Panc1 (cell line): ENCODE measurements at regions not wholly inside any gene's neighbourhood (a gene's known extent, or its start where the extent isn't known, plus 50 kb on each side); places are given as distances from the start of the nearest gene placed in this dataset.

Experiments used
- ATAC-seq: fragments of 200-7000 bp; cut with Tn5 transposase; 2 replicates; pipeline ENCODE4 v1.9.1; 2020; ENCODE audit warnings: mild to moderate bottlenecking, moderate library complexity
- BruUV-seq: library from RNA; stranded (reverse); fragments of 400-500 nt; replicated peaks from 2 replicates; lab custom pipeline; 2021; lab: Mats Ljungman, UMichigan
- CTCF ChIA-PET: fragments of 300-600 bp; sonication (Branson Sonifier 250); formaldehyde crosslinking; loops from one replicate; lab custom pipeline; 2022; ENCODE audit warnings: antibody characterized with exemption; lab: Charles Lee
- POLR2A ChIA-PET: fragments of 300-600 bp; sonication (Branson Sonifier 250); formaldehyde crosslinking; loops from one replicate; lab custom pipeline; 2022; ENCODE audit warnings: antibody characterized with exemption; lab: Charles Lee
- DNase-seq: peaks from one replicate; pipeline ENCODE4 v3.0.0-alpha.2; 2010; ENCODE audit warnings: low read depth, low spot score
- H3K27ac ChIP-seq: 2 replicates; pipeline ENCODE4 v1.5.1; 2011; ENCODE audit warnings: mild to moderate bottlenecking, low read length, inconsistent platforms
- H3K27me3 ChIP-seq: fragments of 200-500 bp; sonication (Bioruptor generic); 2 replicates; pipeline ENCODE4 v1.6.0; 2014; ENCODE audit warnings: low read length, inconsistent platforms; ENCODE audit not compliant: control insufficient read depth, insufficient read depth
- H3K36me3 ChIP-seq: fragments of 200-500 bp; sonication (Bioruptor generic); 2 replicates; pipeline ENCODE4 v1.5.1; 2014; ENCODE audit warnings: inconsistent platforms, mild to moderate bottlenecking, low read length, moderate library complexity; ENCODE audit not compliant: control insufficient read depth, insufficient read depth
- H3K4me1 ChIP-seq: 2 replicates; pipeline ENCODE4 v1.5.1; 2011; ENCODE audit warnings: inconsistent platforms, mild to moderate bottlenecking, low read length, moderate library complexity; ENCODE audit not compliant: control insufficient read depth, insufficient read depth
- H3K4me3 ChIP-seq, 2 experiments: 2 replicates each; pipeline ENCODE4 v1.5.1; 2011 to 2012; ENCODE audit warnings: low read depth in 2 of 2, low read length in 2 of 2, mild to moderate bottlenecking in 2 of 2, inconsistent platforms in 1 of 2, moderate library complexity in 1 of 2
- H3K9me3 ChIP-seq: fragments of 200-500 bp; sonication (Bioruptor generic); 2 replicates; pipeline ENCODE4 v1.5.1; 2014; ENCODE audit warnings: low read depth, mild to moderate bottlenecking, inconsistent platforms, low read length, moderate library complexity; ENCODE audit not compliant: control insufficient read depth, insufficient read depth
- CTCF ChIP-seq: fragments of 450-650 bp; IDR thresholded peaks from 2 replicates; pipeline ENCODE4 v1.5.1; 2017; ENCODE audit warnings: mild to moderate bottlenecking
- POLR2AphosphoS5 ChIP-seq: IDR thresholded peaks from 2 replicates; pipeline ENCODE4 v1.6.1; 2012; ENCODE audit warnings: mild to moderate bottlenecking, low read depth, low read length, moderate library complexity
- SIN3A ChIP-seq: IDR thresholded peaks from 2 replicates; pipeline ENCODE4 v1.6.1; 2012; ENCODE audit warnings: low read depth, mild to moderate bottlenecking, low read length, moderate library complexity, borderline replicate concordance; ENCODE audit not compliant: insufficient read depth
- TCF7L2 ChIP-seq: IDR thresholded peaks from 2 replicates; pipeline ENCODE4 v1.6.1; 2011; ENCODE audit warnings: mild to moderate bottlenecking, low read depth, low read length, inconsistent platforms
- in situ Hi-C: cut with HindIII; loops from 2 replicates; pipeline ENCODE4 v1.10.0; 2016; ENCODE audit warnings: low sequenced_read_pairs, low pct_unique_long_range_greater_than_20kb
- intact Hi-C: fragments of 100-400 bp; cut with micrococcal nuclease; formaldehyde crosslinking; loops from one replicate; pipeline ENCODE4 v1.10.0; 2022; ENCODE audit not compliant: unreplicated experiment
- TF ChIP-seq, protein P1 (sequence below), 2 experiments: IDR thresholded peaks; 2 replicates each; pipeline ENCODE4 v1.6.1; 2011 to 2012; ENCODE audit warnings: low read depth in 2 of 2, control low read depth in 1 of 2, low read length in 1 of 2, mild to moderate bottlenecking in 1 of 2, moderate library complexity in 1 of 2; ENCODE audit not compliant: insufficient read depth in 1 of 2

- ATAC-seq, result no peak
- intact Hi-C loops (no loop called here), in situ Hi-C loops (no loop called here)
- POLR2A ChIA-PET, result no interaction called here
- H3K27me3 ChIP-seq, result no peaks in the 10 kb centered on the region
- H3K4me1 ChIP-seq, result no peaks in the 10 kb centered on the region
- H3K27ac ChIP-seq, result no peak overlapping the region
- BruUV-seq, result no TSS peak
- H3K36me3 ChIP-seq, result no peaks in the 10 kb centered on the region
- no peak overlapping the region for H3K4me3 ChIP-seq
- no peak for DNase-seq
- H3K9me3 ChIP-seq, result no peaks in the 10 kb centered on the region
- TF ChIP-seq SIN3A (no peak), TCF7L2 (no peak), POLR2AphosphoS5 (no peak), CTCF (no peak)
- TF ChIP-seq, protein P1, sequence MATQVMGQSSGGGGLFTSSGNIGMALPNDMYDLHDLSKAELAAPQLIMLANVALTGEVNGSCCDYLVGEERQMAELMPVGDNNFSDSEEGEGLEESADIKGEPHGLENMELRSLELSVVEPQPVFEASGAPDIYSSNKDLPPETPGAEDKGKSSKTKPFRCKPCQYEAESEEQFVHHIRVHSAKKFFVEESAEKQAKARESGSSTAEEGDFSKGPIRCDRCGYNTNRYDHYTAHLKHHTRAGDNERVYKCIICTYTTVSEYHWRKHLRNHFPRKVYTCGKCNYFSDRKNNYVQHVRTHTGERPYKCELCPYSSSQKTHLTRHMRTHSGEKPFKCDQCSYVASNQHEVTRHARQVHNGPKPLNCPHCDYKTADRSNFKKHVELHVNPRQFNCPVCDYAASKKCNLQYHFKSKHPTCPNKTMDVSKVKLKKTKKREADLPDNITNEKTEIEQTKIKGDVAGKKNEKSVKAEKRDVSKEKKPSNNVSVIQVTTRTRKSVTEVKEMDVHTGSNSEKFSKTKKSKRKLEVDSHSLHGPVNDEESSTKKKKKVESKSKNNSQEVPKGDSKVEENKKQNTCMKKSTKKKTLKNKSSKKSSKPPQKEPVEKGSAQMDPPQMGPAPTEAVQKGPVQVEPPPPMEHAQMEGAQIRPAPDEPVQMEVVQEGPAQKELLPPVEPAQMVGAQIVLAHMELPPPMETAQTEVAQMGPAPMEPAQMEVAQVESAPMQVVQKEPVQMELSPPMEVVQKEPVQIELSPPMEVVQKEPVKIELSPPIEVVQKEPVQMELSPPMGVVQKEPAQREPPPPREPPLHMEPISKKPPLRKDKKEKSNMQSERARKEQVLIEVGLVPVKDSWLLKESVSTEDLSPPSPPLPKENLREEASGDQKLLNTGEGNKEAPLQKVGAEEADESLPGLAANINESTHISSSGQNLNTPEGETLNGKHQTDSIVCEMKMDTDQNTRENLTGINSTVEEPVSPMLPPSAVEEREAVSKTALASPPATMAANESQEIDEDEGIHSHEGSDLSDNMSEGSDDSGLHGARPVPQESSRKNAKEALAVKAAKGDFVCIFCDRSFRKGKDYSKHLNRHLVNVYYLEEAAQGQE (IDR thresholded peaks at IDR 0.05; ENCODE audit: insufficient read depth in 1 of 2, low read depth in 2 of 2, low read length in 1 of 2), result no peak
- CTCF ChIA-PET, result no interaction called here
These were observed 61.6 kb upstream of the REG3G start for GRCh38 chr2:78963881-78964280.

DNA sequence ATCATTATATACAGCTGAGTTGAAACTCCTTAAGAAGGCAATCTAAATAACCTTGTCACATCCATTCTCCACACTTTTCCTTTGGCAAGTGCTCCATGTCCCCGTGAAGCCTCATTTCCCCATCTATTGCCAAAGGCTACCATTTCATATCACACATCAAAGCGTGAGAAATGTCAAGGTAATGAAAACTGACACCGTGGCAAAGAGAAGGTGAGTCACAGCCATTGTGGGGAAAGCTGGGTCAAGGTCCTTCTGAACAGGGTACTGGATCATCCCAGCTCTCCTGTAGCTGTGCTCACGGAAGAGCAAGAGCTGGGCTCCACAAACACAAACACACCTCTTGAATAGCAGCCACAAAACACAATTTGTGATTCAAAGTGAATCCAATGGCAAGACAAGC lies 58.2 kb upstream of the REG3G start:
- Histone ChIP-seq H3K9me3 (no peaks in the 10 kb centered on the region), H3K27ac (no peak overlapping the region), H3K36me3 (no peaks in the 10 kb centered on the region), H3K4me3 (no peak overlapping the region), H3K27me3 (no peaks in the 10 kb centered on the region), H3K4me1 (no peaks in the 10 kb centered on the region)
- TF ChIP-seq SIN3A, result no peak
- TF ChIP-seq, protein P1 (IDR thresholded peaks at IDR 0.05; ENCODE audit: insufficient read depth in 1 of 2, low read depth in 2 of 2, low read length in 1 of 2), result no peak
- no peak for TF ChIP-seq TCF7L2
- no peak for TF ChIP-seq CTCF
- TF ChIP-seq POLR2AphosphoS5, result no peak
- POLR2A ChIA-PET, result no interaction called here
- ATAC-seq (no peak), DNase-seq (no peak)
- in situ Hi-C loops (no loop called here), intact Hi-C loops (no loop called here)
- BruUV-seq, result no TSS peak
- CTCF ChIA-PET, result no interaction called here
